K562 (cell line): ENCODE measurements at regions not wholly inside any gene's neighbourhood (a gene's known extent, or its start where the extent isn't known, plus 50 kb on each side); places are given as distances from the start of the nearest gene placed in this dataset.
A peak's percentile ranks its signal among the peaks of the same experiment; 100 is the strongest.

Experiments used
- CHD1 ChIP-seq: fragments of 200-600 bp; sonication (generic); IDR thresholded peaks from one replicate; pipeline ENCODE4 v1.6.1; 2012; ENCODE audit warnings: mild to moderate bottlenecking, moderate library complexity, low read length, inconsistent platforms
- GATAD2A ChIP-seq: fragments of 450-650 bp; IDR thresholded peaks from 2 replicates; pipeline ENCODE4 v1.6.1; 2017
- HDAC3 ChIP-seq: fragments of 450-650 bp; IDR thresholded peaks from 2 replicates; pipeline ENCODE4 v1.6.1; 2018; ENCODE audit warnings: borderline replicate concordance, mild to moderate bottlenecking, moderate library complexity; ENCODE audit not compliant: partially characterized antibody
- HIVEP1 ChIP-seq: fragments of 250-450 bp; sonication (Bioruptor Pico); IDR thresholded peaks from 2 replicates; pipeline ENCODE4 v1.4.0; 2020; ENCODE audit warnings: mild to moderate bottlenecking
- HMGN3 ChIP-seq: IDR thresholded peaks from 2 replicates; pipeline ENCODE4 v1.6.1; 2011; ENCODE audit warnings: borderline replicate concordance, low read depth, mild to moderate bottlenecking, mixed read lengths, low read length; ENCODE audit not compliant: insufficient read length; ENCODE audit errors: extremely low read depth
- L3MBTL2 ChIP-seq: fragments of 450-650 bp; IDR thresholded peaks from 2 replicates; pipeline ENCODE4 v1.6.1; 2016; ENCODE audit warnings: mild to moderate bottlenecking, moderate library complexity
- MLLT1 ChIP-seq, 2 experiments: fragments of 450-650 bp; IDR thresholded peaks; 2 replicates each; pipeline ENCODE4 v1.6.1; 2016
- NFIC ChIP-seq: fragments of 450-650 bp; IDR thresholded peaks from 2 replicates; pipeline ENCODE4 v1.6.1; 2017; ENCODE audit warnings: mild to moderate bottlenecking, inconsistent platforms
- TEAD2 ChIP-seq: fragments of 450-650 bp; IDR thresholded peaks from 2 replicates; pipeline ENCODE4 v1.6.1; 2016; ENCODE audit warnings: missing genetic modification characterization, control low read depth, missing compliant biosample characterization
- ZNF445 ChIP-seq: fragments of 250-450 bp; sonication (Bioruptor Pico); IDR thresholded peaks from 2 replicates; pipeline ENCODE4 v1.4.0; 2020; ENCODE audit warnings: low read depth, mild to moderate bottlenecking, moderate library complexity
- ZNF77 ChIP-seq: fragments of 250-450 bp; sonication (Bioruptor Pico); IDR thresholded peaks from 2 replicates; pipeline ENCODE4 v1.5.0; 2020
- ZNF780A ChIP-seq: fragments of 250-450 bp; sonication (Bioruptor Pico); IDR thresholded peaks from 2 replicates; pipeline ENCODE4 v1.5.0; 2021; ENCODE audit warnings: mild to moderate bottlenecking
- TF ChIP-seq, protein P1 (sequence below): fragments of 250-450 bp; sonication (Bioruptor Pico); IDR thresholded peaks from 2 replicates; pipeline ENCODE4 v1.4.0; 2020; ENCODE audit warnings: borderline replicate concordance
- TF ChIP-seq, protein P2 (sequence below): fragments of 250-450 bp; sonication (Bioruptor Pico); IDR thresholded peaks from 2 replicates; pipeline ENCODE4 v1.8.0; 2022; ENCODE audit warnings: inconsistent platforms, mild to moderate bottlenecking, moderate library complexity, borderline replicate concordance
- TF ChIP-seq, protein P3 (sequence below): fragments of 250-450 bp; sonication (Bioruptor Pico); IDR thresholded peaks from 2 replicates; pipeline ENCODE4 v1.4.0; 2020; ENCODE audit warnings: mild to moderate bottlenecking, moderate library complexity
- TF ChIP-seq, protein P4 (sequence below): fragments of 200-800 bp; sonication (Bioruptor generic); IDR thresholded peaks from 2 replicates; pipeline ENCODE4 v1.6.1; 2017; ENCODE audit warnings: missing genetic modification characterization, missing compliant biosample characterization
- TF ChIP-seq, protein P5 (sequence below): sonication (generic); formaldehyde crosslinking; IDR thresholded peaks from 2 replicates; pipeline ENCODE4 v1.8.0; 2022; ENCODE audit warnings: missing genetic modification reagents, mild to moderate bottlenecking, moderate library complexity, borderline replicate concordance

GRCh38 chr6:26299286-26300042, 65.5 kb upstream of the BTN3A2 start (continued):
- TF ChIP-seq, protein P1, sequence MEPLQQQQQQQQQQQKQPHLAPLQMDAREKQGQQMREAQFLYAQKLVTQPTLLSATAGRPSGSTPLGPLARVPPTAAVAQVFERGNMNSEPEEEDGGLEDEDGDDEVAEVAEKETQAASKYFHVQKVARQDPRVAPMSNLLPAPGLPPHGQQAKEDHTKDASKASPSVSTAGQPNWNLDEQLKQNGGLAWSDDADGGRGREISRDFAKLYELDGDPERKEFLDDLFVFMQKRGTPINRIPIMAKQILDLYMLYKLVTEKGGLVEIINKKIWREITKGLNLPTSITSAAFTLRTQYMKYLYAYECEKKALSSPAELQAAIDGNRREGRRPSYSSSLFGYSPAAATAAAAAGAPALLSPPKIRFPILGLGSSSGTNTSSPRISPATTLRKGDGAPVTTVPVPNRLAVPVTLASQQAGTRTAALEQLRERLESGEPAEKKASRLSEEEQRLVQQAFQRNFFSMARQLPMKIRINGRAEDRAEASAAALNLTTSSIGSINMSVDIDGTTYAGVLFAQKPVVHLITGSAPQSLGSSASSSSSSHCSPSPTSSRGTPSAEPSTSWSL (CRISPR knock-in tag): no peak
- TF ChIP-seq, protein P2, sequence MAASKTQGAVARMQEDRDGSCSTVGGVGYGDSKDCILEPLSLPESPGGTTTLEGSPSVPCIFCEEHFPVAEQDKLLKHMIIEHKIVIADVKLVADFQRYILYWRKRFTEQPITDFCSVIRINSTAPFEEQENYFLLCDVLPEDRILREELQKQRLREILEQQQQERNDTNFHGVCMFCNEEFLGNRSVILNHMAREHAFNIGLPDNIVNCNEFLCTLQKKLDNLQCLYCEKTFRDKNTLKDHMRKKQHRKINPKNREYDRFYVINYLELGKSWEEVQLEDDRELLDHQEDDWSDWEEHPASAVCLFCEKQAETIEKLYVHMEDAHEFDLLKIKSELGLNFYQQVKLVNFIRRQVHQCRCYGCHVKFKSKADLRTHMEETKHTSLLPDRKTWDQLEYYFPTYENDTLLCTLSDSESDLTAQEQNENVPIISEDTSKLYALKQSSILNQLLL (CRISPR knock-in tag): no peak
- TF ChIP-seq ZNF445 (CRISPR knock-in tag): no peak
- TF ChIP-seq, protein P3, sequence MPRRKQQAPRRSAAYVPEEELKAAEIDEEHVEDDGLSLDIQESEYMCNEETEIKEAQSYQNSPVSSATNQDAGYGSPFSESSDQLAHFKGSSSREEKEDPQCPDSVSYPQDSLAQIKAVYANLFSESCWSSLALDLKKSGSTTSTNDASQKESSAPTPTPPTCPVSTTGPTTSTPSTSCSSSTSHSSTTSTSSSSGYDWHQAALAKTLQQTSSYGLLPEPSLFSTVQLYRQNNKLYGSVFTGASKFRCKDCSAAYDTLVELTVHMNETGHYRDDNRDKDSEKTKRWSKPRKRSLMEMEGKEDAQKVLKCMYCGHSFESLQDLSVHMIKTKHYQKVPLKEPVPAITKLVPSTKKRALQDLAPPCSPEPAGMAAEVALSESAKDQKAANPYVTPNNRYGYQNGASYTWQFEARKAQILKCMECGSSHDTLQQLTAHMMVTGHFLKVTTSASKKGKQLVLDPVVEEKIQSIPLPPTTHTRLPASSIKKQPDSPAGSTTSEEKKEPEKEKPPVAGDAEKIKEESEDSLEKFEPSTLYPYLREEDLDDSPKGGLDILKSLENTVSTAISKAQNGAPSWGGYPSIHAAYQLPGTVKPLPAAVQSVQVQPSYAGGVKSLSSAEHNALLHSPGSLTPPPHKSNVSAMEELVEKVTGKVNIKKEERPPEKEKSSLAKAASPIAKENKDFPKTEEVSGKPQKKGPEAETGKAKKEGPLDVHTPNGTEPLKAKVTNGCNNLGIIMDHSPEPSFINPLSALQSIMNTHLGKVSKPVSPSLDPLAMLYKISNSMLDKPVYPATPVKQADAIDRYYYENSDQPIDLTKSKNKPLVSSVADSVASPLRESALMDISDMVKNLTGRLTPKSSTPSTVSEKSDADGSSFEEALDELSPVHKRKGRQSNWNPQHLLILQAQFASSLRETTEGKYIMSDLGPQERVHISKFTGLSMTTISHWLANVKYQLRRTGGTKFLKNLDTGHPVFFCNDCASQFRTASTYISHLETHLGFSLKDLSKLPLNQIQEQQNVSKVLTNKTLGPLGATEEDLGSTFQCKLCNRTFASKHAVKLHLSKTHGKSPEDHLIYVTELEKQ (CRISPR knock-in tag): no peak
- no peak for TF ChIP-seq HDAC3
- peak; percentile 37; the same call in 1 of the 2 replicates for TF ChIP-seq L3MBTL2
- no peak for TF ChIP-seq ZNF77 (CRISPR knock-in tag)
- peak; percentile 23; the same call in 1 of the 2 replicates for TF ChIP-seq NFIC
- TF ChIP-seq HIVEP1: no peak
- TF ChIP-seq MLLT1 (IDR thresholded peaks at IDR 0.05): no peak
- TF ChIP-seq TEAD2 (tag): no peak
- TF ChIP-seq ZNF780A (CRISPR knock-in tag): no peak
- TF ChIP-seq, protein P4, sequence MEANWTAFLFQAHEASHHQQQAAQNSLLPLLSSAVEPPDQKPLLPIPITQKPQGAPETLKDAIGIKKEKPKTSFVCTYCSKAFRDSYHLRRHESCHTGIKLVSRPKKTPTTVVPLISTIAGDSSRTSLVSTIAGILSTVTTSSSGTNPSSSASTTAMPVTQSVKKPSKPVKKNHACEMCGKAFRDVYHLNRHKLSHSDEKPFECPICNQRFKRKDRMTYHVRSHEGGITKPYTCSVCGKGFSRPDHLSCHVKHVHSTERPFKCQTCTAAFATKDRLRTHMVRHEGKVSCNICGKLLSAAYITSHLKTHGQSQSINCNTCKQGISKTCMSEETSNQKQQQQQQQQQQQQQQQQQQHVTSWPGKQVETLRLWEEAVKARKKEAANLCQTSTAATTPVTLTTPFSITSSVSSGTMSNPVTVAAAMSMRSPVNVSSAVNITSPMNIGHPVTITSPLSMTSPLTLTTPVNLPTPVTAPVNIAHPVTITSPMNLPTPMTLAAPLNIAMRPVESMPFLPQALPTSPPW (CRISPR knock-in tag): peak; percentile 84
- TF ChIP-seq HMGN3: no peak
- no peak for TF ChIP-seq GATAD2A
- TF ChIP-seq, protein P5, sequence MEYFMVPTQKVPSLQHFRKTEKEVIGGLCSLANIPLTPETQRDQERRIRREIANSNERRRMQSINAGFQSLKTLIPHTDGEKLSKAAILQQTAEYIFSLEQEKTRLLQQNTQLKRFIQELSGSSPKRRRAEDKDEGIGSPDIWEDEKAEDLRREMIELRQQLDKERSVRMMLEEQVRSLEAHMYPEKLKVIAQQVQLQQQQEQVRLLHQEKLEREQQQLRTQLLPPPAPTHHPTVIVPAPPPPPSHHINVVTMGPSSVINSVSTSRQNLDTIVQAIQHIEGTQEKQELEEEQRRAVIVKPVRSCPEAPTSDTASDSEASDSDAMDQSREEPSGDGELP: no peak
- TF ChIP-seq CHD1: no peak
